Ovary (tissue), 3 donors: ENCODE measurements at regions not wholly inside any gene's neighbourhood (a gene's known extent, or its start where the extent isn't known, plus 50 kb on each side); places are given as distances from the start of the nearest gene placed in this dataset.

Experiments used
- EP300 ChIP-seq: sonication (generic); formaldehyde crosslinking; IDR thresholded peaks from one replicate; pipeline ENCODE4 v1.6.1; 2017; ENCODE audit warnings: antibody characterized with exemption
- POLR2A ChIP-seq: fragments of 450-650 bp; IDR thresholded peaks from one replicate; pipeline ENCODE4 v1.6.1; 2017; ENCODE audit warnings: antibody characterized with exemption, mild to moderate bottlenecking, moderate library complexity
- TF ChIP-seq, protein P1 (sequence below), 3 donors: fragments of 450-650 bp in 2 of 3; fragments of 200-600 bp in 1 of 3; IDR thresholded peaks; one replicate each; pipeline versions ENCODE4 v1.5.1 to v1.8.0; 2016 to 2022; ENCODE audit warnings: antibody characterized with exemption in 3 of 3, mild to moderate bottlenecking in 1 of 3
- donor health status: DM: no; HTN: no; CAD: no.

DNA sequence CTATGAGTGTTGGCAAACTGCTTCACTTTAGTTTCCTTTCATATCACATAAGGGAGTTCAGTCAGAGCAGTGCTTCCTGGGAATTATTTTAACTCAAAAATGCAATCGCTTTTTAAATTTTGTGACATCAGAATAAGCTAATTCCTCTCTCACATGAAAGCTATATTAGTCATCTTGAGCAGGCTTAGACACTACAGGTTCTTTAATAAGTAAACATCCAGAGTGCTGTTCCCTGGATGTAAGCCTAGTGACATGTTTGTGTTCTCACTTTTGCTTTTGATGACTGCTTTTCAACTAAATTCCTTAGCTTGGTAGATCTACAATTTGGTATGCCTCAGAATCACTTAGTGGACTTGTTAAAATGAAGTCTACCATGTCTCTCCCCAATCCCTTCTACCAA, 252.7 kb upstream of the POU3F2 start:
- TF ChIP-seq, protein P1, sequence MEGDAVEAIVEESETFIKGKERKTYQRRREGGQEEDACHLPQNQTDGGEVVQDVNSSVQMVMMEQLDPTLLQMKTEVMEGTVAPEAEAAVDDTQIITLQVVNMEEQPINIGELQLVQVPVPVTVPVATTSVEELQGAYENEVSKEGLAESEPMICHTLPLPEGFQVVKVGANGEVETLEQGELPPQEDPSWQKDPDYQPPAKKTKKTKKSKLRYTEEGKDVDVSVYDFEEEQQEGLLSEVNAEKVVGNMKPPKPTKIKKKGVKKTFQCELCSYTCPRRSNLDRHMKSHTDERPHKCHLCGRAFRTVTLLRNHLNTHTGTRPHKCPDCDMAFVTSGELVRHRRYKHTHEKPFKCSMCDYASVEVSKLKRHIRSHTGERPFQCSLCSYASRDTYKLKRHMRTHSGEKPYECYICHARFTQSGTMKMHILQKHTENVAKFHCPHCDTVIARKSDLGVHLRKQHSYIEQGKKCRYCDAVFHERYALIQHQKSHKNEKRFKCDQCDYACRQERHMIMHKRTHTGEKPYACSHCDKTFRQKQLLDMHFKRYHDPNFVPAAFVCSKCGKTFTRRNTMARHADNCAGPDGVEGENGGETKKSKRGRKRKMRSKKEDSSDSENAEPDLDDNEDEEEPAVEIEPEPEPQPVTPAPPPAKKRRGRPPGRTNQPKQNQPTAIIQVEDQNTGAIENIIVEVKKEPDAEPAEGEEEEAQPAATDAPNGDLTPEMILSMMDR (IDR thresholded peaks at IDR 0.05), result no peak
- TF ChIP-seq POLR2A (no peak), EP300 (no peak)
